ENCODE measurements at regions not wholly inside any gene's neighbourhood (a gene's known extent, or its start where the extent isn't known, plus 50 kb on each side); places are given as distances from the start of the nearest gene placed in this dataset.

DNA sequence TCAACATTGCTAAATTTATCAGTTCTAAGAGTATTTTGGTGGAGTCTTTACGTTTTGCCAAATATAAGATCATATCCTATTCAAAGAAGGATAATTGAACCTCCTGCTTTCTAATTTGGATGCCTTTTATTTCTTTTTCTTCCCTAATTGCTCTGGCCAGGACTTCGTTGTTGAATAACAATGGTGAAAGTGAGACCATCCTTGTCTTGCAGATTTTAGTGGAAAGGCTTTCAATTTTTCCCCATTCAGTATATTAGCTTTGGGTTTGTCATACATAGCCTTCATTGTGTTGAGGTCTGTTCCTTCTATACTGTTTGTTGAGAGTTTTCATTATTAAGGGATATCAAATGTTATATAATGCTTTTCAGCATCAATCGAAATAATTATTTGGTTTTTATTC, 1974.2 kb upstream of the ACO1 start:
- TF ChIP-seq, protein P1, sequence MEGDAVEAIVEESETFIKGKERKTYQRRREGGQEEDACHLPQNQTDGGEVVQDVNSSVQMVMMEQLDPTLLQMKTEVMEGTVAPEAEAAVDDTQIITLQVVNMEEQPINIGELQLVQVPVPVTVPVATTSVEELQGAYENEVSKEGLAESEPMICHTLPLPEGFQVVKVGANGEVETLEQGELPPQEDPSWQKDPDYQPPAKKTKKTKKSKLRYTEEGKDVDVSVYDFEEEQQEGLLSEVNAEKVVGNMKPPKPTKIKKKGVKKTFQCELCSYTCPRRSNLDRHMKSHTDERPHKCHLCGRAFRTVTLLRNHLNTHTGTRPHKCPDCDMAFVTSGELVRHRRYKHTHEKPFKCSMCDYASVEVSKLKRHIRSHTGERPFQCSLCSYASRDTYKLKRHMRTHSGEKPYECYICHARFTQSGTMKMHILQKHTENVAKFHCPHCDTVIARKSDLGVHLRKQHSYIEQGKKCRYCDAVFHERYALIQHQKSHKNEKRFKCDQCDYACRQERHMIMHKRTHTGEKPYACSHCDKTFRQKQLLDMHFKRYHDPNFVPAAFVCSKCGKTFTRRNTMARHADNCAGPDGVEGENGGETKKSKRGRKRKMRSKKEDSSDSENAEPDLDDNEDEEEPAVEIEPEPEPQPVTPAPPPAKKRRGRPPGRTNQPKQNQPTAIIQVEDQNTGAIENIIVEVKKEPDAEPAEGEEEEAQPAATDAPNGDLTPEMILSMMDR (conservative IDR thresholded peaks at IDR 0.05; ENCODE audit: control insufficient read depth, insufficient read depth, low read depth, low read length) = no peak
- DNase-seq (ENCODE audit: low read depth) = no peak
- H3K4me3 ChIP-seq (ENCODE audit: control insufficient read depth, low read depth, low read length) = no peak overlapping the region

DNA sequence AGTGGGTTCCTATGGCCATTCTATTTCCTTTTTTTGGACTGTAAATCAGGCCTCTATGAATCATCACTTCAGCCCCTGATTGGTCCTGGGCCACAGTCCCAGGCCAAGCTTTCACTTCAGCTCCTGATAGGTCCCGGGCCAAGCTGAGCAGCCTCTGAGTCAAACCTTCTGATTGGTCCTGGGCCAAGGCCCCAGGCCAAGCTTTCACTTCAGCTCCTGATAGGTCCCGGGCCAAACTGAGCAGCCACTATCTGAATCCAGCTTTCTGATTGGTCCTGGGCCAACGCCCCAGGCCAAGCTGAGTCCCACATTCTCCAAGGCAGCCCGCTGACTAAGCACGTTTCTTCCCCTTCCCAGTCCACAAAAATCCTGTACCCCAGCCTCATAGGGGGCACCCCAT, 1972.9 kb upstream of the ACO1 start:
- DNase-seq (ENCODE audit: low read depth) = no peak
- TF ChIP-seq, protein P1 (conservative IDR thresholded peaks at IDR 0.05; ENCODE audit: control insufficient read depth, insufficient read depth, low read depth, low read length) = no peak

DNA sequence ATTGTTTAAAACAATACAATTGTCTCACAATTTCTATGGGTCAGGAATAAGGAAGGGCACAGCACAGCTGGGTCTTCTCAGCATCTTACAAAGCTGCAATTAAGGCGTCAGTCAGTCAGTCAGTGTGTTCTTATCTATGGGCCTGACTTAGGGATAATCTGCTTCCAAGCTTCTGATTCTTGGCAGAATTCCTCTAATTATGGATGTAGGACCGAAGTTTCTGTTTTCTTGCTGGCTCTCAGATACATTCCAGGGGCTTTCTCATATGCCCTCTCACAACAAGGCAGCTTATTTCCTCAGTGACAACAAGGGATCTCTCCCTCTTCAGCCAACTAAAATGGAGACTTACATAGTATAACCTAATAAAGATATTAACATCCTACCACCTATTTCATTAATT, 1925.3 kb upstream of the ACO1 start:
- H3K4me3 ChIP-seq (ENCODE audit: control insufficient read depth, low read depth, low read length) = no peak overlapping the region

More for the DNA sequence above, 1972.9 kb upstream of the ACO1 start:
- no peak overlapping the region for H3K4me3 ChIP-seq (ENCODE audit: control insufficient read depth, low read depth, low read length)

DNA sequence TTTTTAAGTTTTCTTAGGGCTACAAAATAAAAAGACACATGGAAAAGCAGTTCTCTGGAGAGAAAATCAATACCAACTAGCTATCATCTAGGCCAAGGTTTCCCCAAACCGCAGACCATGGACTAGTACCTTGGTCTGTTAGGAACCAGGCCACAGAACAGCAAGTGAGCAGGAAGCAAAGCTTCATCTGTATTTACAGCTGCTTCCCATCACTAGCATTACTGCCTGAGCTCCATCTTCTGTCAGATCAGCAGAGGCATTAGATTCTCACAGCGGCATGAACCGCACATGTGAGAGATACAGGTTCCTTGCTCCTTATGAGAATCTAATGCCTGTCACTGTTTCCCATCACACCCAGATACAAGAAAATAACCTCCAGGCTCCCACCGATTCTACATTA, 1907.6 kb upstream of the ACO1 start:
- H3K4me3 ChIP-seq (ENCODE audit: control insufficient read depth, low read depth, low read length) = no peak overlapping the region
- DNase-seq (ENCODE audit: low read depth) = no peak
- TF ChIP-seq, protein P1 (conservative IDR thresholded peaks at IDR 0.05; ENCODE audit: control insufficient read depth, insufficient read depth, low read depth, low read length) = no peak

More for the DNA sequence above, 1925.3 kb upstream of the ACO1 start:
- TF ChIP-seq, protein P1 (conservative IDR thresholded peaks at IDR 0.05; ENCODE audit: control insufficient read depth, insufficient read depth, low read depth, low read length) = no peak
- no peak for DNase-seq (ENCODE audit: low read depth)

DNA sequence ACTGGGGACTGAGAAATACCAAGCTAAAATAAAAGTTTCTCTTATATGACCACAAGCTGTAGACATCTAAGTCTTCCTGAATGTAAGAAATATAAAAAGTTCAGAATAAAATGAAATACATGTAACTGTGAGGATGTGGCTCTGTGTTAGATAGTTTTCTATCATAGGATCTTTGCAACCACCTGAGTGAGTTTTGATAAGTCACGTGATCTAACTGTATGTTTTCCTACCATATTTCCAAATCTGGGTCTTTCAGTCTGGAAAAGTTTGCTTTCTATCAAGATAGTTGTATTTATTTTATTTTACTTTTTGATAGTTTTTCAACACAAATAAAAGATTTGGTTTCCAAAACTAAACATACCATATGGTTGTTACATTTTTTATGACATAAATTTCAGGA, 1905.8 kb upstream of the ACO1 start:
- no peak overlapping the region for H3K4me3 ChIP-seq (ENCODE audit: control insufficient read depth, low read depth, low read length)
- no peak for DNase-seq (ENCODE audit: low read depth)
- TF ChIP-seq, protein P1 (conservative IDR thresholded peaks at IDR 0.05; ENCODE audit: control insufficient read depth, insufficient read depth, low read depth, low read length) = no peak

DNA sequence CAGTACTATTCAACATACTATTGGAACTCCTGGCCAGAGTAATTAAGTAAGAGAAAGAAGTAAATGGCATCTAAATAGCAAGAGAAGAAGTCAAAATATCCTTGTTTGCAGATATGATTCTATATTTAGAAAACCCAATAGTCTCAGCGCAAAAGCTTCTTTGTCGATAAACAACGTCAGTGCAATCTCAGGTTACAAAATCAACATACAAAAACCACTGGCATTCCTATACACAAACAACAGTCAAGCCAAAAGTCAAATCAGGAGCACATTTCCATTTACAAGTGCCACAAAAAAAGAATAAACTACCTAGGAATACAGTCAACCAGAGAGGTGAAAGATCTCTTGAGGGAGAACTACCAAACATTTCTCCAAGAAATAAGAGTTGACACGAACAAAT, 1901.9 kb upstream of the ACO1 start:
- no peak for DNase-seq (ENCODE audit: low read depth)
- H3K4me3 ChIP-seq (ENCODE audit: control insufficient read depth, low read depth, low read length) = no peak overlapping the region
- TF ChIP-seq, protein P1 (conservative IDR thresholded peaks at IDR 0.05; ENCODE audit: control insufficient read depth, insufficient read depth, low read depth, low read length) = no peak

DNA sequence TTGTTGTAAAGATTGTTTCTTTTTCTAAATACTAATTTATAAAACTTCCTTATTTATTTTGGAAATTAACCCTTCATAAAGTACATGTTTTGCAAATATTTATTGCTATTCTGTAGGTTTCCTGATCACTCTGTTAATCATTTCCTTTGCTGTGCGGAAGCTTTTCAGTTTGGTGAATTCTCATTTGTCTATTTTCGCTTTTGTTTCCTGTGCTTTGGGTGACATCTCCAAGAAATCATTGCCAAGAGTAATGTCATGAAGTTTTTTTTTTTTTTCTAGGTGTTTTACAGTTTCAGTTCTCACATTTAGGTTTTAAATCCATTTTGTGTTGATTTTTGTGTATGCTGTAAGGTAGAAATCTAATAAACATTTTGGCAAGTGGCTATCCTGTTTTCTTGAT, 1899.8 kb upstream of the ACO1 start:
- no peak overlapping the region for H3K4me3 ChIP-seq (ENCODE audit: control insufficient read depth, low read depth, low read length)
- no peak for DNase-seq (ENCODE audit: low read depth)
- TF ChIP-seq, protein P1 (conservative IDR thresholded peaks at IDR 0.05; ENCODE audit: control insufficient read depth, insufficient read depth, low read depth, low read length) = no peak
